ENCODE measurements at regions not wholly inside any gene's neighbourhood (a gene's known extent, or its start where the extent isn't known, plus 50 kb on each side); places are given as distances from the start of the nearest gene placed in this dataset.

GRCh38 chr16:50859628-50860360 lies 117.9 kb downstream of the CYLD start:
- no peaks in the 10 kb centered on the region for H3K36me3 ChIP-seq (ENCODE audit: low read depth, low read length)
- TF ChIP-seq EZH2phosphoT487 (IDR thresholded peaks at IDR 0.05; ENCODE audit: borderline replicate concordance, low read length): no peak
- no peak for TF ChIP-seq CTCF (conservative IDR thresholded peaks at IDR 0.05; ENCODE audit: low read depth, low read length)
- no peak for TF ChIP-seq EZH2 (IDR thresholded peaks at IDR 0.05; ENCODE audit: low read length, unreplicated experiment)
- no peak for ATAC-seq
- H3K27ac ChIP-seq (ENCODE audit: low read length): no peak overlapping the region
- no peak overlapping the region for H3K4me2 ChIP-seq (ENCODE audit: low read length)
- no peaks in the 10 kb centered on the region for H3F3A ChIP-seq (ENCODE audit: low read length, unreplicated experiment)
- peaks cover 20% of the 10 kb centered on the region for H3K4me1 ChIP-seq (ENCODE audit: insufficient read depth, low read length)
- no peaks in the 10 kb centered on the region for H3K9me3 ChIP-seq (ENCODE audit: low read length)
- ChIA-PET CTCF (no interaction called here), POLR2A (ENCODE audit: unreplicated experiment) (no interaction called here)
- BruUV-seq (replicated peaks): no TSS peak
- H3K4me3 ChIP-seq (ENCODE audit: low read length): no peak overlapping the region
- H3K9ac ChIP-seq (ENCODE audit: low read length): no peak overlapping the region
- no peaks in the 10 kb centered on the region for H4K20me1 ChIP-seq (ENCODE audit: low read length)
- H2AFZ ChIP-seq (ENCODE audit: low read length): no peak overlapping the region
- no peak for DNase-seq
- no peaks in the 10 kb centered on the region for H3K79me2 ChIP-seq (ENCODE audit: low read length)
- H3K27me3 ChIP-seq (ENCODE audit: low read length): no peaks in the 10 kb centered on the region
- intact Hi-C loops (cut with micrococcal nuclease): no loop called here
- H3K9me2 ChIP-seq (replicated peaks; ENCODE audit: low read length): no peaks in the 10 kb centered on the region

- H3K9ac ChIP-seq (ENCODE audit: low read length): no peak overlapping the region
- no peak for DNase-seq
- no peak overlapping the region for H3K27ac ChIP-seq (ENCODE audit: low read length)
- H3K36me3 ChIP-seq (ENCODE audit: low read depth, low read length): no peaks in the 10 kb centered on the region
- no peaks in the 10 kb centered on the region for H3F3A ChIP-seq (ENCODE audit: low read length, unreplicated experiment)
- H3K9me2 ChIP-seq (replicated peaks; ENCODE audit: low read length): no peaks in the 10 kb centered on the region
- H3K79me2 ChIP-seq (ENCODE audit: low read length): no peaks in the 10 kb centered on the region
- no TSS peak for BruUV-seq (replicated peaks)
- H3K4me2 ChIP-seq (ENCODE audit: low read length): no peak overlapping the region
- peaks cover 20% of the 10 kb centered on the region for H3K4me1 ChIP-seq (ENCODE audit: insufficient read depth, low read length)
- TF ChIP-seq EZH2 (IDR thresholded peaks at IDR 0.05; ENCODE audit: low read length, unreplicated experiment) (no peak), EZH2phosphoT487 (IDR thresholded peaks at IDR 0.05; ENCODE audit: borderline replicate concordance, low read length) (no peak), CTCF (conservative IDR thresholded peaks at IDR 0.05; ENCODE audit: low read depth, low read length) (no peak)
- H3K4me3 ChIP-seq (ENCODE audit: low read length): no peak overlapping the region
- no peaks in the 10 kb centered on the region for H4K20me1 ChIP-seq (ENCODE audit: low read length)
- no peak for ATAC-seq
- H3K9me3 ChIP-seq (ENCODE audit: low read length): no peaks in the 10 kb centered on the region
- H3K27me3 ChIP-seq (ENCODE audit: low read length): no peaks in the 10 kb centered on the region
- CTCF ChIA-PET: no interaction called here
- intact Hi-C loops (cut with micrococcal nuclease): no loop called here
- H2AFZ ChIP-seq (ENCODE audit: low read length): no peak overlapping the region
- POLR2A ChIA-PET (ENCODE audit: unreplicated experiment): no interaction called here
Observed at GRCh38 chr16:50858877-50859627, 117.2 kb downstream of the CYLD start.

GRCh38 chr16:50858376-50858775 lies 116.5 kb downstream of the CYLD start:
- H3K36me3 ChIP-seq (ENCODE audit: low read depth, low read length): no peaks in the 10 kb centered on the region
- peaks cover 20% of the 10 kb centered on the region for H3K4me1 ChIP-seq (ENCODE audit: insufficient read depth, low read length)
- no peaks in the 10 kb centered on the region for H3K27me3 ChIP-seq (ENCODE audit: low read length)
- H3K27ac ChIP-seq (ENCODE audit: low read length): no peak overlapping the region
- ChIA-PET CTCF (no interaction called here), POLR2A (ENCODE audit: unreplicated experiment) (no interaction called here)
- DNase-seq (no peak), ATAC-seq (no peak)
- no peaks in the 10 kb centered on the region for H3F3A ChIP-seq (ENCODE audit: low read length, unreplicated experiment)
- intact Hi-C loops (cut with micrococcal nuclease): no loop called here
- no peak overlapping the region for H3K4me2 ChIP-seq (ENCODE audit: low read length)
- no peaks in the 10 kb centered on the region for H3K9me3 ChIP-seq (ENCODE audit: low read length)
- H3K79me2 ChIP-seq (ENCODE audit: low read length): no peaks in the 10 kb centered on the region
- no peak overlapping the region for H3K9ac ChIP-seq (ENCODE audit: low read length)
- TF ChIP-seq CTCF (conservative IDR thresholded peaks at IDR 0.05; ENCODE audit: low read depth, low read length): no peak
- TF ChIP-seq EZH2 (IDR thresholded peaks at IDR 0.05; ENCODE audit: low read length, unreplicated experiment): no peak
- no peak for TF ChIP-seq EZH2phosphoT487 (IDR thresholded peaks at IDR 0.05; ENCODE audit: borderline replicate concordance, low read length)
- H3K4me3 ChIP-seq (ENCODE audit: low read length): no peak overlapping the region
- BruUV-seq (replicated peaks): no TSS peak
- H2AFZ ChIP-seq (ENCODE audit: low read length): no peak overlapping the region
- H3K9me2 ChIP-seq (replicated peaks; ENCODE audit: low read length): no peaks in the 10 kb centered on the region
- no peaks in the 10 kb centered on the region for H4K20me1 ChIP-seq (ENCODE audit: low read length)

All from PC-3 (cell line).